ENCODE measurements at regions not wholly inside any gene's neighbourhood (a gene's known extent, or its start where the extent isn't known, plus 50 kb on each side); places are given as distances from the start of the nearest gene placed in this dataset.

DNA sequence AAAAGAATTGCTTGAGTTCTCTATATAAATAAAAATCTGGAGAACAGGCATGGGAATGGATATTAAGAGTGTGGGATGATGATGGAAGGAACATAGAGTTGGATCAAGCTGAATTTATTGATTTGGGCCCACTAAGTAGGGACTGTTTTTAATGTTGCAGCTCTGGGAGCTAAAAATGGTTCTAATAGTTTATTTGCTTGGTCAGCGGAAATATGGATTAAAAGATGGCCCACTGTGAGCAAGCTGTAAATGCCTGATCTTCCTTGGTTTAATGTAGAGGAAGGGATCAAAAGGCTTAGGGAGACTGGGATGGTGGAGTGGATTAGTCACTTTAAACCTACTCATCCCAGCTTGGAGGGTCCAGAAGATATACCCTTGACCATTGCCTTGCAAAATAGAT is 429.4 kb upstream of the NXPH2 start:
- Mint-ChIP-seq H3K4me1 (ENCODE audit: unreplicated experiment) (no peaks in the 10 kb centered on the region), H3K36me3 (no peaks in the 10 kb centered on the region), H3K9me3 (no peaks in the 10 kb centered on the region), H3K27me3 (no peaks in the 10 kb centered on the region), H3K4me3 (no peak overlapping the region), H3K27ac (no peak overlapping the region)
- DNase-seq (ENCODE audit: extremely low spot score, unreplicated experiment), result no peak
- TF ChIP-seq CTCF (conservative IDR thresholded peaks at IDR 0.05), result no peak

DNA sequence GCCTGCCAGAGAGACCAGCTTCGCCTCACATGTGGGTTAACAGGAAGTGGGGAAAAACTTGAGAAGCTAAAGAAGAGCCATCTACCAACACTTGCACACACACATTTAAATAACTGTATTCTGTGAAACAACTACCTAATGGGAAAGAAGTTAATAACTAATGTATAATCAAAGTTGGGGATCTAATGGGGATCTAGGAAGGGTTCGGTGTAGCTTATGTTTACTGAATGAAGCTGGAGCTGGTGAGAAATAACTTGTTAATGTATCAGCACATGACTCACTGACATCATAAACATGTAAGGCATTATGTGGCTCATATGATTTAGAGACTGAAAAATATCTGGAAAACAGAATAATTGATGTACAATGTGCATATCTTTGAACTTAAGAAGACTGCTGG is 421.3 kb upstream of the NXPH2 start:
- DNase-seq (ENCODE audit: extremely low spot score, unreplicated experiment), result no peak
- H3K36me3 Mint-ChIP-seq, result no peaks in the 10 kb centered on the region
- H3K27me3 Mint-ChIP-seq, result no peaks in the 10 kb centered on the region
- H3K27ac Mint-ChIP-seq, result no peak overlapping the region
- no peaks in the 10 kb centered on the region for H3K9me3 Mint-ChIP-seq
- TF ChIP-seq CTCF (conservative IDR thresholded peaks at IDR 0.05), result no peak
- H3K4me1 Mint-ChIP-seq (ENCODE audit: unreplicated experiment), result no peaks in the 10 kb centered on the region
- no peak overlapping the region for H3K4me3 Mint-ChIP-seq

GRCh38 chr2:139196754-139197153 is 416.6 kb upstream of the NXPH2 start:
- Mint-ChIP-seq H3K27me3 (no peaks in the 10 kb centered on the region), H3K4me1 (ENCODE audit: unreplicated experiment) (no peaks in the 10 kb centered on the region), H3K4me3 (no peak overlapping the region), H3K9me3 (no peaks in the 10 kb centered on the region), H3K27ac (no peak overlapping the region), H3K36me3 (no peaks in the 10 kb centered on the region)
- TF ChIP-seq CTCF (conservative IDR thresholded peaks at IDR 0.05), result peak; percentile 55
- no peak for DNase-seq (ENCODE audit: extremely low spot score, unreplicated experiment)

DNA sequence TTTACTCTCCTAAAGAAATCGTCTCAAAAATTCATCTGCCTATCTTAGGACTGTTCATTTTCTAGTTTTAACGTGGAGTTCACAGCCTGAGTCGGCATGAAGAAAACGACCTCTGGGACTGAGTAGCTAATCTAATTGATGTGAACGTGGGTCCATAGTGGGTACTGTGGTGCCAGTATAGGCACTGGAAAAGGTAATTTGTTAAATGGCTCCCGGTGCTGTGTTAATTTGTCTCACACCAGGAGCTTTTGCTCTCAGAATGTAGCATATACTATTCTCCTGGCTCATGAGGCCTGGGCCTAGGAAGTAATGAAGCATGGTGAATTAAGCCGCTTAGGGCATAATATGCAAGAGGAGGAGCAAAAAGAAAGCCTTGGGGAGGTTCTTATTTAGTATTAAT is 414.4 kb upstream of the NXPH2 start:
- H3K9me3 Mint-ChIP-seq, result no peaks in the 10 kb centered on the region
- H3K27ac Mint-ChIP-seq, result no peak overlapping the region
- H3K27me3 Mint-ChIP-seq, result no peaks in the 10 kb centered on the region
- TF ChIP-seq CTCF (conservative IDR thresholded peaks at IDR 0.05), result no peak
- no peak overlapping the region for H3K4me3 Mint-ChIP-seq
- DNase-seq (ENCODE audit: extremely low spot score, unreplicated experiment), result no peak
- H3K36me3 Mint-ChIP-seq, result no peaks in the 10 kb centered on the region
- no peaks in the 10 kb centered on the region for H3K4me1 Mint-ChIP-seq (ENCODE audit: unreplicated experiment)

GRCh38 chr2:139177041-139177440 is 396.9 kb upstream of the NXPH2 start:
- Mint-ChIP-seq H3K9me3 (no peaks in the 10 kb centered on the region), H3K4me3 (no peak overlapping the region)
- DNase-seq (ENCODE audit: extremely low spot score, unreplicated experiment), result no peak

More at GRCh38 chr2:139177041-139177440, 396.9 kb upstream of the NXPH2 start:
- no peak for TF ChIP-seq CTCF (conservative IDR thresholded peaks at IDR 0.05)
- Mint-ChIP-seq H3K27me3 (no peaks in the 10 kb centered on the region), H3K4me1 (ENCODE audit: unreplicated experiment) (peaks cover 4% of the 10 kb centered on the region), H3K27ac (no peak overlapping the region), H3K36me3 (no peaks in the 10 kb centered on the region)

Data from type B pancreatic cell (in vitro differentiated cells).